Kidney epithelial cell (primary cell): ENCODE measurements at regions not wholly inside any gene's neighbourhood (a gene's known extent, or its start where the extent isn't known, plus 50 kb on each side); places are given as distances from the start of the nearest gene placed in this dataset.

ENCODE experiments used
- DNase-seq: peaks from one replicate; pipeline ENCODE4 v3.0.0-alpha.2; 2010; ENCODE audit warnings: low read depth
- H3K27me3 ChIP-seq: 2 replicates; pipeline ENCODE4 v1.6.0; 2011; ENCODE audit warnings: low read length; ENCODE audit not compliant: control insufficient read depth, insufficient read depth
- H3K36me3 ChIP-seq: 2 replicates; pipeline ENCODE4 v1.5.1; 2011; ENCODE audit warnings: low read length; ENCODE audit not compliant: control insufficient read depth, insufficient read depth
- H3K4me3 ChIP-seq: 2 replicates; pipeline ENCODE4 v1.5.1; 2011; ENCODE audit warnings: low read depth, mild to moderate bottlenecking, control low read depth, low read length
- CTCF ChIP-seq: IDR thresholded peaks from 2 replicates; pipeline ENCODE4 v1.5.1; 2011; ENCODE audit warnings: mild to moderate bottlenecking, moderate library complexity, low read length, control low read depth, inconsistent platforms; ENCODE audit not compliant: insufficient read depth, poor library complexity, severe bottlenecking

- no peak for TF ChIP-seq CTCF
- no peaks in the 10 kb centered on the region for H3K27me3 ChIP-seq
- no peak overlapping the region for H3K4me3 ChIP-seq
Observed at GRCh38 chr1:82264802-82265201, 464.1 kb downstream of the ADGRL2 start.

GRCh38 chr1:82263396-82263795 is 462.7 kb downstream of the ADGRL2 start:
- no peak for TF ChIP-seq CTCF
- DNase-seq, result no peak
- Histone ChIP-seq H3K27me3 (no peaks in the 10 kb centered on the region), H3K36me3 (no peaks in the 10 kb centered on the region), H3K4me3 (no peak overlapping the region)

More at GRCh38 chr1:82264802-82265201, 464.1 kb downstream of the ADGRL2 start:
- no peak for DNase-seq
- H3K36me3 ChIP-seq, result no peaks in the 10 kb centered on the region

GRCh38 chr1:82260666-82261065 is 459.9 kb downstream of the ADGRL2 start:
- no peaks in the 10 kb centered on the region for H3K27me3 ChIP-seq
- no peak overlapping the region for H3K4me3 ChIP-seq
- no peaks in the 10 kb centered on the region for H3K36me3 ChIP-seq
- no peak for DNase-seq
- TF ChIP-seq CTCF, result no peak

GRCh38 chr1:82260051-82260450 is 459.3 kb downstream of the ADGRL2 start:
- Histone ChIP-seq H3K4me3 (no peak overlapping the region), H3K27me3 (no peaks in the 10 kb centered on the region), H3K36me3 (no peaks in the 10 kb centered on the region)
- DNase-seq, result no peak
- no peak for TF ChIP-seq CTCF

- H3K27me3 ChIP-seq, result no peaks in the 10 kb centered on the region
- no peak for DNase-seq
- TF ChIP-seq CTCF, result no peak
Observed at GRCh38 chr1:82258887-82259286, 458.2 kb downstream of the ADGRL2 start.

GRCh38 chr1:82246050-82246449 is 445.3 kb downstream of the ADGRL2 start:
- no peak for DNase-seq
- no peak for TF ChIP-seq CTCF
- Histone ChIP-seq H3K4me3 (no peak overlapping the region), H3K36me3 (no peaks in the 10 kb centered on the region), H3K27me3 (no peaks in the 10 kb centered on the region)

More at GRCh38 chr1:82258887-82259286, 458.2 kb downstream of the ADGRL2 start:
- no peaks in the 10 kb centered on the region for H3K36me3 ChIP-seq
- H3K4me3 ChIP-seq, result no peak overlapping the region
